GM12874 (cell line): ENCODE measurements at regions not wholly inside any gene's neighbourhood (a gene's known extent, or its start where the extent isn't known, plus 50 kb on each side); places are given as distances from the start of the nearest gene placed in this dataset.

Source experiments
- TF ChIP-seq, protein P1 (sequence below): IDR thresholded peaks from 2 replicates; pipeline ENCODE4 v1.5.1; 2011; ENCODE audit warnings: low read depth, mild to moderate bottlenecking, control low read depth, low read length, moderate library complexity; ENCODE audit not compliant: insufficient read depth

DNA sequence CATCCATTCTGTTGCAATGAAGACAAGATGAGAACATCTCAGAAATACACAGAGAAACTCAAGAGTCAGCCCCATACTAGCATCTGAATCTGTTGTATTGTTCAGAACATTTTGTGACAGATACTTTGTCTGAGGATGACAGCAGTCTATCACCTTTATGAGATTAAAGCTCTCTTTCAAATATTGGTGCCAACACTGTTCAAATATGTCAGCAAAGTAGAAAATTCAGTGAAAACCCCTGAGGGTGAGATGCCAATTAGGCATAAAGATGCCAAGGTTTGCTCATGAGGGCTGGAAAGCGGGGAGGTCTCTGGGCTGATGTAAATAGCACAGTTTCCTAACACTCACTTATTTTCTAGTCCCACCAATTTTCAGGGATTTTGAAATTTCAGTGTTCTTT lies 1054.2 kb upstream of the CRIM1 start:
- TF ChIP-seq, protein P1, sequence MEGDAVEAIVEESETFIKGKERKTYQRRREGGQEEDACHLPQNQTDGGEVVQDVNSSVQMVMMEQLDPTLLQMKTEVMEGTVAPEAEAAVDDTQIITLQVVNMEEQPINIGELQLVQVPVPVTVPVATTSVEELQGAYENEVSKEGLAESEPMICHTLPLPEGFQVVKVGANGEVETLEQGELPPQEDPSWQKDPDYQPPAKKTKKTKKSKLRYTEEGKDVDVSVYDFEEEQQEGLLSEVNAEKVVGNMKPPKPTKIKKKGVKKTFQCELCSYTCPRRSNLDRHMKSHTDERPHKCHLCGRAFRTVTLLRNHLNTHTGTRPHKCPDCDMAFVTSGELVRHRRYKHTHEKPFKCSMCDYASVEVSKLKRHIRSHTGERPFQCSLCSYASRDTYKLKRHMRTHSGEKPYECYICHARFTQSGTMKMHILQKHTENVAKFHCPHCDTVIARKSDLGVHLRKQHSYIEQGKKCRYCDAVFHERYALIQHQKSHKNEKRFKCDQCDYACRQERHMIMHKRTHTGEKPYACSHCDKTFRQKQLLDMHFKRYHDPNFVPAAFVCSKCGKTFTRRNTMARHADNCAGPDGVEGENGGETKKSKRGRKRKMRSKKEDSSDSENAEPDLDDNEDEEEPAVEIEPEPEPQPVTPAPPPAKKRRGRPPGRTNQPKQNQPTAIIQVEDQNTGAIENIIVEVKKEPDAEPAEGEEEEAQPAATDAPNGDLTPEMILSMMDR, result no peak

DNA sequence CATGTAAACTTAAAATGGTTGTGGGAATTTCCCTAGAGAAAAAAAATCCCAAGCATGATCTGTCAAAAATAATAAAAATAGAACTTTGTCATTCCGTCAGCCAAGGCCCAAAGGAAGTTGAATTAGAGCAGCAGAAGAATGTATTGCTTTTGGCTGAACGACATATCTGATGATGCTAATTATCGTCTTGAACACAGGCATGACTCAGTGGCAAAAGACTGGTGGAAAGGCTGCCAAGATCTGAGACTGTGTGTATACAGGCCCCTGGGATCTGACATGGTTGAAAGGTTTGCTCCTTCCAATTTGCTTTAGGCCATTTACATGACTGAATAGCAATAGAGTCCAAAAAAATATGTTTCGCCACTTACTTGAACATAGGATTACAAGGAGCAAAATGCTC lies 1057.1 kb upstream of the CRIM1 start:
- TF ChIP-seq, protein P1, result no peak

DNA sequence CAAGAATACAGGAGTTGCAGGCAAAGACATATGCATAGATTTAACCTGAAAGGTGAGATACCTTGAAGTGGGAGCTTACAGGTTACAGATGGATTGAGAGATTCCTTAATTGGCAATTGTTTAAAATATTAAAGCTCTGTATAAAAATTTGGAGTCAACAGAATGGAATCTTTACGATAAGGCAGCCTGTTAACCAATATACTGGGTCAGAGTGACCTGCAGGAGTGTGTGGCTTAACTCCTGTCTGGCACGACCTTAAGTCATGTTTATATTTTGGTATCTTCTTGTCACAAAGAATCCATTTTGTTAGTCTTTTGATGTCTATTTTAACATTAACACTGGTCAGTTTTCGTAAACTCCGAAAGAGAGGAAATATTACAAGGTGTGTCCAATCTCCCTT lies 1058.2 kb upstream of the CRIM1 start:
- TF ChIP-seq, protein P1, result no peak

DNA sequence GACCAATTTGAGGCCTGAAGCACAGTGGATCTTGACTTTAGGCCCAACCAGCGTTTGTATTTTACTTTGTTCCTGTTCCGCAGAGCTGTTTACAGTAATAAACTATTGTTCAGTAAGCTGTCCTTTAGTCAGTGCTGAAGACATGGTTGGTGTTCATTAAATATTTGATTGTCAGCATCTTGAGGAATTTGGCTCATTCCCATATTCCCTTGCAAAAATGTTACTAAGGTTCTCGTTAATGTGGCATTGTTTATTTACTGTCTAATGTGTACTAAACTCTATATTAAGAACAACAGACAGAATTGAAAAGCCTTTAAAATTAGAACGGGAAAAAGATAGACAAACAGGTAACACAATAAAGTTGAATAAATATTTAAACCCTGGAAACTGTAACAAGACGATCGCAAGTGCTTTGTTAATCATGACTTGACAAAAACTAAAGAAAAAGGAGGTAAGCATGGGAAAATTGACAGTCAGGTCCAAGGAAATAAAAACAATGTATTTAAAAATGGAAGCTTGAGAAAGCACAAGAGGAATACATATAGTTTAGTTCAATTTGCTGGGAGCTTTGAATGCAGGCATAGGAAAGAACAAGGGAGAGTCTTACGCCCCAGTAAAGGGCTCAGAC lies 1060.8 kb upstream of the CRIM1 start:
- TF ChIP-seq, protein P1, result no peak

DNA sequence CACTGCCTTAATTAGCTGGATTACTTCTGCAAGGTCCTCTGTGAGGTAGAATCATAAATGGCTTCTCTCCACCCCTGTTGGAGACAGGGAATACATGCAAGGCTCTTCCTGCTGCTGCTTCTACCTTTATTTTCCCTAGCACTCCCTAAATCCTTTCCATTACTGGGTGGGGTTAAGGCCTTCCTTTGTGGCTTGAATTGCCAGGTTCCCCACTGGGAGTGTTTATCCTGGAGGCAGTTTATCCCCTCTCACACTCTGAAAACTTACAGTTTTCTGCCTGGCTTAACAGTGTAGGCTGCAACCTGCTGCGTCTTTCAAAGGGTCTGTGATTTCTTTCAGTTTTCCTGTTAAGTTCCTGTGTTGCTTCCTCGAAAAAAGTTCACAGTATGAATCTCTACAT lies 1062.3 kb upstream of the CRIM1 start:
- TF ChIP-seq, protein P1, result no peak

DNA sequence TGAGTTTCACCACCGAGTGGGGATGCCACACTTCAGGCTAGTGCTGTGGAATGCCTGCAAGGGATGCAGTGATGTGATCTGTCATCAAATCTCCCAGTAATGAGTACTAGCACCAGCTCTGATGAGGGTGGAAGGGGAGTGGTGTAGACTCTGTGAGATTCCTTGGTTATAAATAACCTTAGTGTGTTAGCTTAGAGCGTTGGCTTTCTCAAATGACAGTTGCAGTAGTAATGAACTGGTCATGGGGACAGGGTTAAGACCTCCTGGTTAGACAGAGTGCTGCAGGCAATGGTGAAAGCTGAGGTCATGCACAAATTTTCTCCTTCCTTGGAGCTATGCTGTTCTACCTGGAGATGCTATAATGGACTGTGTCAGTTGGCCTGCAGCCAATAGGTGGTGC lies 1063.4 kb upstream of the CRIM1 start:
- TF ChIP-seq, protein P1, result no peak

DNA sequence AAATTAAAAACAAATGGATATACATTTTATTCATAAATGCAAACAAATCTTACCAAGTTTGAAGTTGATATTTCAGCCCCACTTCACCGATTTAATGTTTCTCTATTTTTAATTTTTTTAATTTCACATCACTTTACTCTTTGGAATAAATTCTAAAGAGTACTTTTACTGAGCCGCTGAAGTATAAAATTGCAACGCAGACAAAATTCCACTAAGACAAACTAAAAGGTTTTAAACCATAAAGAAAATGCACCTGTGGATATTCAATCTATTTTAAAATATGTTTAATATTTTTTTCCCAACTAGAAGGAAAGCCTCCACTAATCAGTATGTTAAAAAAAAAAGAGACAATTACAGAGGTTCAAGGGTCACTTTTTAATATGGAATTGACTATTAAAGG lies 1073.9 kb upstream of the CRIM1 start:
- TF ChIP-seq, protein P1, result no peak
